GM12873 (cell line): ENCODE measurements at regions not wholly inside any gene's neighbourhood (a gene's known extent, or its start where the extent isn't known, plus 50 kb on each side); places are given as distances from the start of the nearest gene placed in this dataset.

ENCODE experiments used
- CTCF ChIP-seq: IDR thresholded peaks from 2 replicates; pipeline ENCODE4 v1.5.1; 2012; ENCODE audit warnings: low read depth, mild to moderate bottlenecking, moderate library complexity, low read length, control low read depth; ENCODE audit not compliant: insufficient read depth; ENCODE audit errors: missing control alignments

- no peak for TF ChIP-seq CTCF
Observed at GRCh38 chr1:191895462-191896058, 262.7 kb upstream of the RGS18 start.

- no peak for TF ChIP-seq CTCF
Observed at GRCh38 chr1:191897134-191897533, 261.1 kb upstream of the RGS18 start.

DNA sequence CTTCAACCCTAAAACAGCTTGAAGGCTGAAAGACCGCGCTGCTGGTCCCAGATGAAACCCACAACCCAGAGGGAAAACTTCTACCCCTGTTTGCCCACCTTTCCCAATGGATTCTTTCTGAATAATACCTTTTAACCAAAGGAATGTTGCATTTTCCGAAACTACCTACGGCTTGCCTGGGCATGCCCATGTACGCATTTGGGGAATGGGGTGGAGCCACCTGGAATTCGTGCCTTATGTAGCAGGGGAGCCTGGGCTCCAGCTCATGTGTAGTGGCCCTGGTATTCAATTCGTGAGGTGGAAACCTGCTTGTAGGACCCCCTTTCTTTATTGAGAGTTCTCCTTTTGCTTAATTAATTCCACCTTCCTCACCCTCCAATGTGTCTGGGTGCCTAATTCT is 256.6 kb upstream of the RGS18 start:
- TF ChIP-seq CTCF = no peak

- TF ChIP-seq CTCF = no peak
Observed at GRCh38 chr1:191904991-191905390, 253.3 kb upstream of the RGS18 start.

DNA sequence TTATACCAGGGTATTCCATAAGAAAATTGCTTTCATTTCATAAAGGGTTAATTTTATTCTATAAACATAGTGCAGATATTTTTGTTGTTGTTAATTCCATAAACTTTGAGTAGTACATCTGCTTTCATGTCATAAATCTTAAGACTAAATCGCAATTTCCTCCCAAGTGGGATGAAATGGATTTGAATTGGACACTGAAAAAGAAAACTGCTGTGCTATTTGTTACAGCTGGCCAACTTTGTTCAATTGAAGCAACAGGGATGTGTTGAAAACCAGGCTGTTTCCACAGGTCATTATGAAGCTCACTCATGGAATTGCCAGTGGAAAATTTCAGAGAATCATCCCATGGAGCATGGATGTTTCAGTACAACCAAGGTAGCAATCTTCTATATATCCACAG is 252.5 kb upstream of the RGS18 start:
- no peak for TF ChIP-seq CTCF

GRCh38 chr1:191907121-191907520 is 251.1 kb upstream of the RGS18 start:
- no peak for TF ChIP-seq CTCF

GRCh38 chr1:191910245-191910644 is 248.0 kb upstream of the RGS18 start:
- no peak for TF ChIP-seq CTCF
